GM21423 (cell line): ENCODE measurements at regions not wholly inside any gene's neighbourhood (a gene's known extent, or its start where the extent isn't known, plus 50 kb on each side); places are given as distances from the start of the nearest gene placed in this dataset.
A peak's percentile ranks its signal among the peaks of the same experiment; 100 is the strongest.

Source experiments
- ATAC-seq: cut with Tn5 transposase; IDR thresholded peaks from one replicate; pipeline ENCODE4 v1.9.1; 2021; ENCODE audit warnings: mild to moderate bottlenecking, moderate library complexity; ENCODE audit not compliant: unreplicated experiment

GRCh38 chr11:131228378-131228777 lies 142.0 kb upstream of the NTM start:
- no peak for ATAC-seq

DNA sequence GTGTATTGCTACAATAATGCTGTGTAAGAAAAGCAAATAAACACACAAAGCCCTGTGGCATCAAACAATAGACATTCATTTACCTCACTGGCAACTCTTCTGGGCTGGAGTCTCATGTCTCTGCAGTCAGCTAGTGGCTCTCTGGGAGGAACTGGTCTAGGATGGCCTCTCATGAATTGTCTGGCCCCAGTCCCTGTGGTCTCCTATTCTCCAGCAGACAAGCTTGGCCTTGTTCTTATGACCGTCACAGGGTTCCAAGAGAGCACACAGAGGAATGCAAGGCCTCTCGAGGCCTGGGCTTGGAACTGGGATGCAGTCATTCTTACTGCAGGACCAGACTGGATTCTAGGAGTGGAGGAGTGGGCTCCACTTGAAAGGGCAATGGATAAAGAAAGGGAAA lies 141.2 kb upstream of the NTM start:
- no peak for ATAC-seq

- ATAC-seq: no peak
Measured at GRCh38 chr11:131231317-131231940, 139.0 kb upstream of the NTM start.

DNA sequence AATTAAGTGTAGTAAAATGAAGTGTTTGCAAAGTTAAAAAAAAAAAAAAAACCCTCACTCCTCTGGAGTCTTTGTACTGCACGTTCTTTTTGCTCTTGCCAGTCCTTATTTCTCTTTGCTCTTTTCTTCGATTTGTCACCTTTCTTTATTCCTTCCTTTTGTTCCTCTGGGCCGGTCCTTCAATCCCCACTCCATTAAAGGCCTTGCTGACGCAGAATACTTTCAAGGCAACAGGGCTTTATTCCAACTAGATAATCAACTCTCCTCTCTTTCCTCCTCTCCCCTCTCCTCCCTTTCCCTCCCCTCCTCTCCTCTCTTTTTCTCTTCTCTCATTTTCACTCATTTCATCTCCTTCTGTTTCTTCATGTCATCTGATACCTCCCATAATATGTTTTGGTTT lies 138.2 kb upstream of the NTM start:
- no peak for ATAC-seq

DNA sequence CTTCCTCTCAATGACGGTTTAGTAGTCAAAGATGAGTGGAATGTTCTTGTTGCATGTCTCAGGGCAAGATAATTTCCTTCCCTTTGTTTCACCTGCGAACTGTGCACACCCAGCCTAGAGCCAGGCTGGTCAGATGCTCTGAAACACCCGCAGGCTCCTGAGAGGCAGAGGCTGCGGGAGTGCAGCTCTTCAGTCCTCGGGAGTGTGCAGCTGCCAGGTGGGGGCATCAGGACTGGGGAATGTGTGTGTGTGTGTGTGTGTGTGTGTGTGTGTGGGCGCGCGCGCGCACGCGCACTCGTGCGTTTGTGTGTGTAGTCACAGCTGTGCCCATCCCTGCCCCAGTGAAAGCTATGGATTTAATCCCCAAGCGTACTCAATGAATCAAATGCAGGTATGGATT lies 136.2 kb upstream of the NTM start:
- no peak for ATAC-seq

- ATAC-seq: no peak
Measured at GRCh38 chr11:131235328-131236298, 134.8 kb upstream of the NTM start.

DNA sequence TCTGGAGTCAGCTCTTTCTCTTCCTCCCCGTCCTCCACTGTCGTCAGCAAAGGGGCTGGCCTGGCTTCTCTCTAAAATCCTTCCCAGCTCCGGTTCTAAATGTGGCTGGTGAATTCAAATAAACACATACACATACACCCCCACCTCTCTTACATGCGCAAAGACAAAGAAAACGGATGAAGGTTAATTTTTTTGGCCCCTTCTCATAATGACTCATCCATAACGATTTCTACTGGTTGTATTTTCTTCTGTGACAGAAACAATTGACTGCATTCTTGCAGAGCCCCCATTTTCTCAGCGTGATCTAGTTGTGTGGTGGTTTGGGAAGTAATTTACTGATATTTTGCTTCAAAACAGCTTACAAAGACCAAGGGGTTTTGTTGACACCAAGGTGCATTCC lies 130.0 kb upstream of the NTM start:
- ATAC-seq: no peak

DNA sequence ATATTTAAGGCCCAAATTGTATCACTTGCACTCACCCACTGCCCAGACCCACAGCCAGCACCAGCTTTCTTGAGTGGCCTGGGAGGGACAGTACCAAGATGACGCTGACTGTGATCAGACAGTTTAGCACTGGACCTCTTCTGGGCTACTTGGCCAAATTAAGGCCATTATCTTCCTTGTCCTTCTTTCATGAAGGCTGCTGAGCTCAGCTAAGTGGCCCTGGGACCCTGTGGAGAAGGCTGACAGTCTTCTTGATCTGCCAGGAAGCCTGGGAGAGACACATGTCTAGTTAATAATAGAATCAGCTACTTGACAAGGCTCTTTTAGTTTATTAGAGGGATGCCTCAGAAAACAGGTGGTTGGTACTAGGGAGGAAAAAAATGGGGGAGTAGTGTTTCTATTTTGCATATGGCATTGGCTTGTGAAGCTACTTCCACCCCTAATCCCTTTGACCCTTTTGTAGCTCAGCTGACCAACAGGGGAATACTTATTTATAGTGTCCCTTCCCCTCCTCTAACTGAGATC lies 127.9 kb upstream of the NTM start:
- ATAC-seq: no peak

- ATAC-seq: no peak
Measured at GRCh38 chr11:131246156-131246555, 124.3 kb upstream of the NTM start.

GRCh38 chr11:131246663-131247062 lies 123.8 kb upstream of the NTM start:
- peak; percentile 53 for ATAC-seq

DNA sequence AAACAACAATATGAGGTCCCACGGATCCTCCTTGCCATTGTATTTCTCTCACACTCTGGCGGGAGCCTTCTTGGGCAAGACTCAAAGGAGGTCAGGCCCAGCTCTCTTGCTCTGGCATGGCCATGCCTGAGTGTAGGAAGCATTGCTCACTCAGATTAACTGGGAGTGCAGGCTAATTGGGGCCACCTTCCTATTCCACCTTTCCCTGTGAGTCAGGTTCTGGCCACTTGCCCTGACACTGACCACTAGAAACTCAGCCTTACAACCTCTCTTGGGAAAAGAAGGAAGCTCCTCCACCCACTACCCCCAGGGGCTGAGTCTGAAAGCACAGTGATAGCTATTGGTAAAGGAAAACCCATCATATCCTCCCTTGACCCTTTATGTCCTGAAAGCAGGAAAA lies 121.8 kb upstream of the NTM start:
- ATAC-seq: no peak

DNA sequence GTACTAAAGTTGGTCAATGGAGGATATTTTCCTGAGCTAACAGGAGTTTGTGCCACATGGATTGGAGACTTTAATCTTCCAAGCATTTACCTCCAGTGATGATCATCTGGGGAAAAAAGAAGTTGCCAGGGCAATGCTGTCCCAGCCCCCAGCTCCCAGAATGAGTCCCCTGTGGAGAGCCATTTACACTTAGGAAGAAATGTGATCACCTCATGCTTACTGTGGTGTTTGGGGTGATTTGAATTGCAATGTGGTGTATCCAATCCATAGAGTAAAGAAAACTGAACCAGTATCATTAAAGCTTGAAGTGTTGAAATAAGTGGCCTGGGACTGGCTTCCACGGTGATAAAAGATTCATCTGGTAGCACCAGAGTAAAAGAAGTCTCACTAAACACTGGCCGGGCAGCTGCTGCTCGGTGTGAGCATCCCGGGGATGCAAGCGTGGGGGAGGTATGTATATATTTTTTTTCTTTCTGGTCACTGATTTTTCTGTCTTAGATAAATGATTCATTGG lies 117.2 kb upstream of the NTM start:
- ATAC-seq: no peak

GRCh38 chr11:131253656-131254151 lies 116.7 kb upstream of the NTM start:
- no peak for ATAC-seq

GRCh38 chr11:131254254-131254653 lies 116.2 kb upstream of the NTM start:
- ATAC-seq: no peak

- no peak for ATAC-seq
Measured at GRCh38 chr11:131274233-131274632, 96.2 kb upstream of the NTM start.

GRCh38 chr11:131275580-131275979 lies 94.8 kb upstream of the NTM start:
- ATAC-seq: no peak

GRCh38 chr11:131278472-131278871 lies 91.9 kb upstream of the NTM start:
- no peak for ATAC-seq

DNA sequence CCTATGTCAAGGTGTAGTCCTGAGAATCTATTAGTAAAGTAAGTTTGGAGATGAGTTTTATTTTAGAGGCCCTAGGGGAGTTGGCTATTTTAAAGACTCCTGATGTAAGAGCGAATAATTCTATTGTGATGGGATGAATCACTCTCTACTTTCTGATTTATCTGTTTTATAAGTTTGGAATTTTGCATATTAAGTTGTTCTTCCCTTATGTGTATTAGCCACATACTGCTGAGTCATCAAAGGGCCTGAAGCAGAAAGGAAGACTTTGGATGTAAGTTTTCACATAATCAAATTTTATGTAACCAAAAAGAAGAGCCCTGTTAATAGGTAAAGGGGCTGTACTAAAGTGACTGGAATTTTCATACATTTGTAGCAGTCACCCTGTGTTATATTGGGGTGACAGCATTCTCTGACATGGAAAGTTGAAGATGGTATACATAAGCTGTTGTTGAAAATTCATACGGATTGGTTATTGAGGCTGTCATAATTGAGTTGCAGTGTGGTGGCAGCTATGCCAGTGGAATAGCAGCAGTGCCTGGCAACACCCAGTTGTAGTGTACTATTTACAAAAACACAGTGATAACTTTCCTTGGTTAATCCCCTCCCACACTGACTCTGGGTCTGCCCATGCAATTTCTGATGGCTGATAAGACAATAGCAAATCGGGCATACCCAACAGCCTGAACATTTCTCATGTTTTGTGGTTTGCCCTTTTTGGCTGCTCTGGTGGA lies 90.6 kb upstream of the NTM start:
- no peak for ATAC-seq

DNA sequence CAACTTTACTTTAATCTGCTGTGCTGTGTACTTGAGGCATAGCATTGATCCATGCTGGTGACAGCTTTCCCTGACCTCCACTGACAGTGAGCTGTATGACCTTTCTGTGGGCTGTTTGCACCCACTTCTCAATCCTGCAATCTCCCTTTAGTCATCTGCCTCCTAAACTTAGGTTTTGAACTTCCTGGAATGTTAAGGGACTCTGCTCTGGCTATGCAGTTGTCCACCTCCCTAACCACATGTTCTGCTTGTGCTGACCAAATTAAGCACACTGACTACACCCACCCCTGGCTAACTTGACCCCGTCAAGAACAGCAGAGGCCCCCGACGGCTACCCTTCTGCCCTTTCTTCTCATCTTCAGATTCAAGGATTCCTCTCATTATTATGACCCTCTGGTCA lies 89.1 kb upstream of the NTM start:
- no peak for ATAC-seq

DNA sequence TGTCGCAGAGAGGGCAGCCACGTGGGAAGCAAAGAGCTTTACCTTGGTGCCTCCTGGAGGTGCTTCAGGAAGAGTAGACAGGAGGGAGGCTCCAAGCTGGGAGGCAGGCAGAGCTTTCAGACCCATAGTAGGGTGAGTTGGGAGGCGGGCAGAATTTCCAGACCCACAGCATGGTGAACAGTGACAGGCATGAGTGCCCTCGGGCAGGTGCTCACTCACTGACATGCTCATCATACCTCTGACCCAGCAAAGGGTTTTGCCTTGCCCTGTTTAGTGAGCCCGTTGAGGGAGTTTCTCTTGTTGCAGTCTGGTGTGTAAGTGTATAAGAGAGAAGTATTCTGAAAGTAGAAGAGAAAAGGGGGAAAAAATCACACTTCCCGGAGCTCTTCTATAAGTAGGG lies 86.4 kb upstream of the NTM start:
- no peak for ATAC-seq

- no peak for ATAC-seq
Measured at GRCh38 chr11:131288521-131289091, 81.8 kb upstream of the NTM start.
